22Rv1 (cell line): ENCODE measurements at regions not wholly inside any gene's neighbourhood (a gene's known extent, or its start where the extent isn't known, plus 50 kb on each side); places are given as distances from the start of the nearest gene placed in this dataset.

Source experiments
- H3K27ac ChIP-seq: fragments of 450-650 bp; 2 replicates; pipeline ENCODE4 v1.5.1; 2017
- CTCF ChIP-seq: fragments of 450-650 bp; IDR thresholded peaks from 2 replicates; pipeline ENCODE4 v1.5.1; 2017; ENCODE audit warnings: mild to moderate bottlenecking
- ZFX ChIP-seq: fragments of 450-650 bp; IDR thresholded peaks from 2 replicates; pipeline ENCODE4 v1.6.1; 2017; ENCODE audit warnings: antibody characterized with exemption, borderline replicate concordance

GRCh38 chr3:17840126-17840525 lies 97.7 kb upstream of the TBC1D5 start:
- H3K27ac ChIP-seq: no peak overlapping the region
- TF ChIP-seq ZFX (no peak), CTCF (no peak)

GRCh38 chr3:17836919-17837318 lies 94.5 kb upstream of the TBC1D5 start:
- no peak overlapping the region for H3K27ac ChIP-seq
- TF ChIP-seq CTCF (no peak), ZFX (no peak)

GRCh38 chr3:17836092-17836491 lies 93.7 kb upstream of the TBC1D5 start:
- no peak overlapping the region for H3K27ac ChIP-seq
- TF ChIP-seq ZFX (no peak), CTCF (no peak)

GRCh38 chr3:17833786-17834559 lies 91.5 kb upstream of the TBC1D5 start:
- no peak for TF ChIP-seq ZFX
- no peak for TF ChIP-seq CTCF
- no peak overlapping the region for H3K27ac ChIP-seq

GRCh38 chr3:17832016-17832415 lies 89.6 kb upstream of the TBC1D5 start:
- TF ChIP-seq ZFX (no peak), CTCF (no peak)
- no peak overlapping the region for H3K27ac ChIP-seq

- TF ChIP-seq ZFX (no peak), CTCF (no peak)
- no peak overlapping the region for H3K27ac ChIP-seq
Observed at GRCh38 chr3:17831366-17831765, 88.9 kb upstream of the TBC1D5 start.

- no peak overlapping the region for H3K27ac ChIP-seq
Observed at GRCh38 chr3:17830788-17831187, 88.4 kb upstream of the TBC1D5 start.

More at GRCh38 chr3:17830788-17831187, 88.4 kb upstream of the TBC1D5 start:
- TF ChIP-seq CTCF (no peak), ZFX (no peak)
